HEK293 (cell line): ENCODE measurements at regions not wholly inside any gene's neighbourhood (a gene's known extent, or its start where the extent isn't known, plus 50 kb on each side); places are given as distances from the start of the nearest gene placed in this dataset.

Source experiments
- CTCF ChIA-PET: fragments of 350-600 bp; formaldehyde crosslinking; extraction: SDS; loops from one replicate; lab custom pipeline; 2021; ENCODE audit warnings: antibody characterized with exemption; lab: Yijun Ruan, JAX
- POLR2A ChIA-PET: fragments of 300-600 bp; formaldehyde crosslinking; extraction: SDS; loops from one replicate; lab custom pipeline; 2020; ENCODE audit warnings: antibody characterized with exemption, inconsistent platforms; lab: Yijun Ruan, JAX
- H3K27ac ChIP-seq: fragments of 200-500 bp; sonication (Bioruptor generic); 2 replicates; pipeline ENCODE4 v1.5.1; 2014; ENCODE audit warnings: low read depth, low read length, control low read depth, inconsistent platforms; ENCODE audit errors: extremely low read depth
- H3K36me3 ChIP-seq, 2 experiments: fragments of 200-500 bp in 1 of 2; sonication (Bioruptor generic) in 1 of 2; 1 replicate in 1 of 2; 2 replicates in 1 of 2; pipeline ENCODE4 v1.5.1; 2014 to 2017; ENCODE audit warnings: inconsistent platforms in 2 of 2, low read length in 2 of 2; ENCODE audit not compliant: control insufficient read depth in 2 of 2, insufficient read depth in 1 of 2
- H3K4me1 ChIP-seq: fragments of 200-500 bp; sonication (Bioruptor generic); 2 replicates; pipeline ENCODE4 v1.5.1; 2014; ENCODE audit warnings: mild to moderate bottlenecking, low read length, inconsistent platforms; ENCODE audit not compliant: control insufficient read depth, insufficient read depth
- H3K4me3 ChIP-seq: 2 replicates; pipeline ENCODE4 v1.5.1; 2011; ENCODE audit warnings: low read depth, mild to moderate bottlenecking, control low read depth, low read length, moderate library complexity
- H3K9me3 ChIP-seq: fragments of 200-500 bp; sonication (Bioruptor generic); 2 replicates; pipeline ENCODE4 v1.5.1; 2014; ENCODE audit warnings: low read depth, low read length, inconsistent platforms; ENCODE audit not compliant: control insufficient read depth, insufficient read depth
- GLI4 ChIP-seq: fragments of 450-650 bp; formaldehyde crosslinking; IDR thresholded peaks from 2 replicates; pipeline ENCODE4 v1.5.1; 2016; ENCODE audit warnings: missing biosample characterization, missing genetic modification characterization
- GLIS2 ChIP-seq: fragments of 450-650 bp; formaldehyde crosslinking; IDR thresholded peaks from 2 replicates; pipeline ENCODE4 v1.5.1; 2016; ENCODE audit warnings: missing biosample characterization, missing genetic modification characterization
- PRDM1 ChIP-seq: fragments of 450-650 bp; formaldehyde crosslinking; IDR thresholded peaks from 2 replicates; pipeline ENCODE4; 2016; ENCODE audit warnings: missing biosample characterization, missing genetic modification characterization
- PRDM4 ChIP-seq: fragments of 450-650 bp; formaldehyde crosslinking; IDR thresholded peaks from 2 replicates; pipeline ENCODE4 v1.5.1; 2017; ENCODE audit warnings: missing biosample characterization, missing genetic modification characterization
- TSHZ1 ChIP-seq: fragments of 450-650 bp; formaldehyde crosslinking; IDR thresholded peaks from 2 replicates; pipeline ENCODE4 v1.5.1; 2016; ENCODE audit warnings: missing biosample characterization, missing genetic modification characterization, borderline replicate concordance
- ZBTB20 ChIP-seq: fragments of 450-650 bp; formaldehyde crosslinking; IDR thresholded peaks from 2 replicates; pipeline ENCODE4 v1.5.1; 2016; ENCODE audit warnings: missing biosample characterization, missing genetic modification characterization
- ZBTB6 ChIP-seq: fragments of 450-650 bp; formaldehyde crosslinking; IDR thresholded peaks from 2 replicates; pipeline ENCODE4 v1.5.1; 2017; ENCODE audit warnings: missing biosample characterization, missing genetic modification characterization
- ZNF112 ChIP-seq: fragments of 450-650 bp; formaldehyde crosslinking; IDR thresholded peaks from 2 replicates; pipeline ENCODE4 v1.5.0; 2017; ENCODE audit warnings: missing biosample characterization, missing genetic modification characterization
- ZNF169 ChIP-seq: fragments of 450-650 bp; formaldehyde crosslinking; IDR thresholded peaks from 2 replicates; pipeline ENCODE4 v1.5.1; 2016; ENCODE audit warnings: missing biosample characterization, missing genetic modification characterization
- ZNF19 ChIP-seq: fragments of 450-650 bp; formaldehyde crosslinking; IDR thresholded peaks from 2 replicates; pipeline ENCODE4; 2016; ENCODE audit warnings: missing biosample characterization, missing genetic modification characterization, low read depth
- ZNF248 ChIP-seq: fragments of 450-650 bp; formaldehyde crosslinking; IDR thresholded peaks from 2 replicates; pipeline ENCODE4 v1.5.1; 2017; ENCODE audit warnings: missing biosample characterization, missing genetic modification characterization
- ZNF292 ChIP-seq: fragments of 450-650 bp; formaldehyde crosslinking; IDR thresholded peaks from 2 replicates; pipeline ENCODE4 v1.5.1; 2016; ENCODE audit warnings: low read depth, missing biosample characterization, missing genetic modification characterization, borderline replicate concordance
- ZNF335 ChIP-seq: fragments of 450-650 bp; formaldehyde crosslinking; conservative IDR thresholded peaks from 2 replicates; pipeline ENCODE4 v1.5.1; 2016; ENCODE audit warnings: missing biosample characterization, missing genetic modification characterization
- ZNF341 ChIP-seq: fragments of 450-650 bp; formaldehyde crosslinking; IDR thresholded peaks from 2 replicates; pipeline ENCODE4; 2016; ENCODE audit warnings: low read depth, missing biosample characterization, missing genetic modification characterization
- ZNF394 ChIP-seq: fragments of 450-650 bp; formaldehyde crosslinking; IDR thresholded peaks from 2 replicates; pipeline ENCODE4 v1.5.1; 2016; ENCODE audit warnings: missing biosample characterization, missing genetic modification characterization, mild to moderate bottlenecking, moderate library complexity, borderline replicate concordance
- ZNF426 ChIP-seq: fragments of 450-650 bp; formaldehyde crosslinking; IDR thresholded peaks from 2 replicates; pipeline ENCODE4 v1.5.1; 2017; ENCODE audit warnings: missing biosample characterization, missing genetic modification characterization, mild to moderate bottlenecking, inconsistent platforms, moderate library complexity
- ZNF677 ChIP-seq: fragments of 450-650 bp; IDR thresholded peaks from 2 replicates; pipeline ENCODE4 v1.5.0; 2018; ENCODE audit warnings: missing biosample characterization, mild to moderate bottlenecking, missing genetic modification characterization, moderate library complexity
- ZNF777 ChIP-seq: fragments of 450-650 bp; formaldehyde crosslinking; IDR thresholded peaks from 2 replicates; pipeline ENCODE4 v1.5.1; 2017; ENCODE audit warnings: missing biosample characterization, missing genetic modification characterization, borderline replicate concordance
- ZNF837 ChIP-seq: fragments of 450-650 bp; formaldehyde crosslinking; IDR thresholded peaks from 2 replicates; pipeline ENCODE4 v1.5.1; 2016; ENCODE audit warnings: missing biosample characterization, missing genetic modification characterization
- TF ChIP-seq, protein P1 (sequence below): fragments of 450-650 bp; formaldehyde crosslinking; optimal IDR thresholded peaks from 2 replicates; pipeline ENCODE3; 2016; ENCODE audit warnings: missing biosample characterization, mild to moderate bottlenecking, missing genetic modification characterization

- CTCF ChIA-PET = interaction anchor here (0.6 kb wide), 1 partner anchor 15 kb away, joined by 3 read pairs; no protein-coding TSS in a partner anchor
Measured at GRCh38 chr6:139702706-139703105, 328.3 kb upstream of the CITED2 start.

DNA sequence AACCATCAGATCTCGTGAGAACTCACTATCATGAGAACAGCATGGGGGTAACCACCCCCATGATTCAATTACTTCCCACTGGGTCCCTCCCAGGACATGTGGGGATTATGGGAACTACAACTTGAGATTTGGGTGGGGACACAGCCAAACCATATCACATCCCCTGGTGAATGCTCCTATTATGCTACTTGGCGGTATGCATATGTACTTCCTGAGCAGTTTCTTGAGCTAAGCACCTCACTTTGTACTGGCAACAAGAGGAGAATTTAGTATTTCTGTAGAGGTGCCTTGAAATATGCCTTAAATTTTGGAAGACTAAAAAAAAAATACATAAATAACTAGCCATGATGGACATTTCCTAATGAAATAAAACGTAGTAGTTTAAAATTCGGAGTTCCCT, 327.2 kb upstream of the CITED2 start:
- TF ChIP-seq GLIS2 (tag by site-specific recombination) (no peak), ZNF837 (tag by site-specific recombination) (no peak), PRDM1 (tag by site-specific recombination) (no peak), GLI4 (no peak), ZBTB6 (tag by site-specific recombination) (no peak), ZNF677 (no peak), ZNF169 (no peak), ZNF777 (tag by site-specific recombination) (no peak), ZNF426 (tag by site-specific recombination) (no peak), ZNF335 (tag by site-specific recombination) (no peak), ZNF248 (tag by site-specific recombination) (no peak), TSHZ1 (tag by site-specific recombination) (no peak), PRDM4 (tag by site-specific recombination) (no peak)
- TF ChIP-seq, protein P1, sequence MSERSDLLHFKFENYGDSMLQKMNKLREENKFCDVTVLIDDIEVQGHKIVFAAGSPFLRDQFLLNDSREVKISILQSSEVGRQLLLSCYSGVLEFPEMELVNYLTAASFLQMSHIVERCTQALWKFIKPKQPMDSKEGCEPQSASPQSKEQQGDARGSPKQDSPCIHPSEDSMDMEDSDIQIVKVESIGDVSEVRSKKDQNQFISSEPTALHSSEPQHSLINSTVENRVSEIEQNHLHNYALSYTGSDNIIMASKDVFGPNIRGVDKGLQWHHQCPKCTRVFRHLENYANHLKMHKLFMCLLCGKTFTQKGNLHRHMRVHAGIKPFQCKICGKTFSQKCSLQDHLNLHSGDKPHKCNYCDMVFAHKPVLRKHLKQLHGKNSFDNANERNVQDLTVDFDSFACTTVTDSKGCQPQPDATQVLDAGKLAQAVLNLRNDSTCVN (tag by site-specific recombination) = no peak
- Histone ChIP-seq H3K27ac (no peak overlapping the region), H3K36me3 (no peaks in the 10 kb centered on the region), H3K4me1 (no peaks in the 10 kb centered on the region), H3K9me3 (no peaks in the 10 kb centered on the region), H3K4me3 (no peak overlapping the region)
- CTCF ChIA-PET = no interaction called here
- POLR2A ChIA-PET = no interaction called here

More at GRCh38 chr6:139702706-139703105, 328.3 kb upstream of the CITED2 start:
- Histone ChIP-seq H3K9me3 (no peaks in the 10 kb centered on the region), H3K36me3 (no peaks in the 10 kb centered on the region), H3K4me1 (0 out of 2 replicates have a peak, but pooled peaks cover 3% of the 10 kb centered on the region), H3K4me3 (no peak overlapping the region), H3K27ac (no peak overlapping the region)
- POLR2A ChIA-PET = no interaction called here
- TF ChIP-seq ZBTB20 (tag by site-specific recombination) = no peak
- TF ChIP-seq ZNF112 (tag by site-specific recombination) = no peak
- TF ChIP-seq ZNF341 (tag by site-specific recombination) = no peak
- TF ChIP-seq ZNF19 (tag by site-specific recombination) = no peak
- TF ChIP-seq ZNF292 (tag by site-specific recombination) = no peak
- TF ChIP-seq ZNF394 (tag by site-specific recombination) = no peak
- no peak for TF ChIP-seq ZNF837 (tag by site-specific recombination)
